Activated CD4-positive, alpha-beta T cell treated with anti-CD3 and anti-CD28 coated beads, Interleukin-2, amount 10 ng/mL, durations not matched to agents 24 days and 14 days (primary cell): ENCODE measurements at regions not wholly inside any gene's neighbourhood (a gene's known extent, or its start where the extent isn't known, plus 50 kb on each side); places are given as distances from the start of the nearest gene placed in this dataset.

Source experiments
- DNase-seq: peaks from one replicate; pipeline ENCODE4 v3.0.0; 2022
- H3K27ac Mint-ChIP-seq: one replicate; pipeline ENCODE4 v1.8.0; 2022; ENCODE audit warnings: mild to moderate bottlenecking, mixed read lengths
- H3K27me3 Mint-ChIP-seq: one replicate; pipeline ENCODE4 v1.8.0; 2022; ENCODE audit warnings: mixed read lengths
- H3K36me3 Mint-ChIP-seq: one replicate; pipeline ENCODE4 v1.8.0; 2022; ENCODE audit warnings: low read depth, mild to moderate bottlenecking, mixed read lengths
- H3K4me1 Mint-ChIP-seq: one replicate; pipeline ENCODE4 v1.8.0; 2021; ENCODE audit warnings: mixed read lengths
- H3K4me3 Mint-ChIP-seq: one replicate; pipeline ENCODE4 v1.8.0; 2022; ENCODE audit warnings: mild to moderate bottlenecking, moderate library complexity, mixed read lengths
- H3K9me3 Mint-ChIP-seq: one replicate; pipeline ENCODE4 v1.8.0; 2021; ENCODE audit warnings: mixed read lengths
- intact Hi-C: fragments of 100-400 bp; cut with micrococcal nuclease; formaldehyde crosslinking; loops from one replicate; pipeline ENCODE4 v1.15.1; 2023

DNA sequence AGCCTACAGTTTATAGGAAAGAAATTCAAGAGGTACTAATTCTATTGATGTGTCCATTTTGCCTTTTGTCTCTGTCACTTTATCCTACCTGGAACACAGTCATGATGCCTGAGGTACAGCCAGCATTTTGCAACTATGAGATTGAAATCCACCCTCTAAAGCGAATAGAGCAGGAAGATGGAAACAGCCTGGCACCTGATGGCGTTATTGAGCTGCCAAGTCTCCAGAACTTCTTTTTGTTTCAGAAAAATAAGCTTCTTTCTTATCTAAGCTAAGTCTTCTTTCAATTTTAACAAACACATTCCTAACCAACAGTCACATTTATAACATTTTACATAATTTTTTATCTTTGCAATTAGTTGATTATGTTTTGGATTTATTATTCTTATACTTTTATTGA, 182.1 kb downstream of the PAWR start:
- Mint-ChIP-seq H3K4me3 (no peak overlapping the region), H3K4me1 (no peaks in the 10 kb centered on the region), H3K27me3 (no peaks in the 10 kb centered on the region), H3K27ac (no peak overlapping the region), H3K9me3 (no peaks in the 10 kb centered on the region), H3K36me3 (no peaks in the 10 kb centered on the region)
- intact Hi-C loops: no loop called here
- no peak for DNase-seq
